GM18511 (cell line): ENCODE measurements at regions not wholly inside any gene's neighbourhood (a gene's known extent, or its start where the extent isn't known, plus 50 kb on each side); places are given as distances from the start of the nearest gene placed in this dataset.
"Not testable (repeated sequence)": the region's sequence is repeated elsewhere in the genome, so short reads cannot be mapped to it uniquely, and the experiment has no call there.

Experiments used
- ATAC-seq: cut with Tn5 transposase; IDR thresholded peaks from one replicate; pipeline ENCODE4 v1.9.1; 2021; ENCODE audit warnings: mild to moderate bottlenecking, moderate library complexity; ENCODE audit not compliant: unreplicated experiment

- ATAC-seq = no peak
Measured at GRCh38 chr9:89670801-89671434, 66.1 kb downstream of the GADD45G start.

GRCh38 chr9:89674667-89675057, 69.8 kb downstream of the GADD45G start:
- ATAC-seq = no peak

GRCh38 chr9:89675058-89675742, 70.4 kb downstream of the GADD45G start:
- ATAC-seq = no peak

- ATAC-seq = no peak
Measured at GRCh38 chr9:89676281-89676680, 71.5 kb downstream of the GADD45G start.

GRCh38 chr9:89677702-89678395, 73.0 kb downstream of the GADD45G start:
- no peak for ATAC-seq

GRCh38 chr9:89678396-89679015, 73.7 kb downstream of the GADD45G start:
- ATAC-seq = no peak

GRCh38 chr9:89679016-89679415, 74.2 kb downstream of the GADD45G start:
- no peak for ATAC-seq

- no peak for ATAC-seq
Measured at GRCh38 chr9:89679581-89679980, 74.8 kb downstream of the GADD45G start.

GRCh38 chr9:89680547-89681467, 76.0 kb downstream of the GADD45G start:
- no peak for ATAC-seq

GRCh38 chr9:89681468-89681859, 76.7 kb downstream of the GADD45G start:
- not testable (repeated sequence) for ATAC-seq

GRCh38 chr9:89683626-89684025, 78.8 kb downstream of the GADD45G start:
- ATAC-seq = no peak

- no peak for ATAC-seq
Measured at GRCh38 chr9:89684218-89684617, 79.4 kb downstream of the GADD45G start.

GRCh38 chr9:89684912-89685636, 80.3 kb downstream of the GADD45G start:
- no peak for ATAC-seq

GRCh38 chr9:89685698-89686097, 80.9 kb downstream of the GADD45G start:
- no peak for ATAC-seq

- ATAC-seq = no peak
Measured at GRCh38 chr9:89686126-89686525, 81.3 kb downstream of the GADD45G start.

GRCh38 chr9:89686621-89687020, 81.8 kb downstream of the GADD45G start:
- no peak for ATAC-seq

- ATAC-seq = no peak
Measured at GRCh38 chr9:89687188-89687587, 82.4 kb downstream of the GADD45G start.

GRCh38 chr9:89687848-89688247, 83.0 kb downstream of the GADD45G start:
- ATAC-seq = no peak

- ATAC-seq = not testable (repeated sequence)
Measured at GRCh38 chr9:89689321-89689720, 84.5 kb downstream of the GADD45G start.

GRCh38 chr9:89690334-89690912, 85.6 kb downstream of the GADD45G start:
- peak; percentile 94 for ATAC-seq
